MM.1S (cell line): ENCODE measurements at regions not wholly inside any gene's neighbourhood (a gene's known extent, or its start where the extent isn't known, plus 50 kb on each side); places are given as distances from the start of the nearest gene placed in this dataset.

Experiments
- DNase-seq: peaks from one replicate; pipeline ENCODE4 v3.0.0-alpha.2; 2015
- H2AFZ ChIP-seq: fragments of 300-600 bp; sonication (generic); 2 replicates; pipeline ENCODE4 v1.6.0; 2016; ENCODE audit warnings: antibody characterized with exemption, low read length
- H3F3A ChIP-seq: fragments of 300-600 bp; sonication (generic); 2 replicates; pipeline ENCODE4 v1.6.1; 2016; ENCODE audit warnings: mild to moderate bottlenecking, antibody characterized with exemption, low read length, moderate library complexity, mixed read lengths; ENCODE audit not compliant: insufficient read depth
- H3K27ac ChIP-seq: fragments of 300-600 bp; sonication (generic); 2 replicates; pipeline ENCODE4 v1.5.1; 2016; ENCODE audit warnings: mild to moderate bottlenecking, low read length
- H3K27me3 ChIP-seq: fragments of 300-600 bp; sonication (generic); replicated peaks from 2 replicates; pipeline ENCODE4 v1.6.0; 2016; ENCODE audit warnings: low read length; ENCODE audit not compliant: insufficient read depth
- H3K36me3 ChIP-seq: fragments of 300-600 bp; sonication (generic); replicated peaks from 2 replicates; pipeline ENCODE4 v1.6.1; 2016; ENCODE audit warnings: mild to moderate bottlenecking, low read length, mixed read lengths; ENCODE audit not compliant: insufficient read depth
- H3K4me1 ChIP-seq: fragments of 300-600 bp; sonication (generic); 2 replicates; pipeline ENCODE4 v1.6.1; 2016; ENCODE audit warnings: low read length, mixed read lengths
- H3K4me2 ChIP-seq: fragments of 300-600 bp; sonication (generic); 2 replicates; pipeline ENCODE4 v1.6.0; 2016; ENCODE audit warnings: low read depth, low read length
- H3K4me3 ChIP-seq: fragments of 300-600 bp; sonication (generic); 2 replicates; pipeline ENCODE4 v1.5.1; 2016; ENCODE audit warnings: low read length, mixed read lengths
- H3K79me2 ChIP-seq: fragments of 300-600 bp; sonication (generic); 2 replicates; pipeline ENCODE4 v1.6.1; 2016; ENCODE audit warnings: mixed run types, low read length, mixed read lengths
- H3K9ac ChIP-seq: fragments of 300-600 bp; sonication (generic); 2 replicates; pipeline ENCODE4 v1.6.1; 2016; ENCODE audit warnings: low read length, mixed read lengths
- H3K9me2 ChIP-seq: fragments of 300-600 bp; sonication (generic); replicated peaks from 2 replicates; pipeline ENCODE4 v1.6.1; 2016; ENCODE audit warnings: mild to moderate bottlenecking, low read length, mixed read lengths; ENCODE audit not compliant: insufficient read depth
- H3K9me3 ChIP-seq: fragments of 300-600 bp; sonication (generic); replicated peaks from 2 replicates; pipeline ENCODE4 v1.6.1; 2016; ENCODE audit warnings: mild to moderate bottlenecking, low read length, mixed read lengths; ENCODE audit not compliant: insufficient read depth
- H4K20me1 ChIP-seq: fragments of 300-600 bp; sonication (generic); 2 replicates; pipeline ENCODE4 v1.6.1; 2016; ENCODE audit warnings: mild to moderate bottlenecking, low read length, moderate library complexity, mixed read lengths; ENCODE audit not compliant: insufficient read depth
- CTCF ChIP-seq: fragments of 300-600 bp; sonication (generic); IDR thresholded peaks from 2 replicates; pipeline ENCODE4 v1.5.1; 2016; ENCODE audit warnings: antibody characterized with exemption, low read length, mixed read lengths
- EZH2 ChIP-seq: fragments of 300-600 bp; sonication (generic); optimal IDR thresholded peaks from 2 replicates; pipeline ENCODE3; 2017; ENCODE audit warnings: low read depth, mild to moderate bottlenecking, antibody characterized with exemption, low read length, mixed read lengths
- EZH2phosphoT487 ChIP-seq: fragments of 300-600 bp; sonication (generic); IDR thresholded peaks from 2 replicates; pipeline ENCODE4 v1.6.1; 2018; ENCODE audit warnings: antibody characterized with exemption, low read length

- H3K9ac ChIP-seq, result no peak overlapping the region
These were observed 60.6 kb upstream of the CCN6 start for GRCh38 chr6:111993342-111993741.

GRCh38 chr6:111994791-111995190 is 59.1 kb upstream of the CCN6 start:
- H3F3A ChIP-seq, result no peaks in the 10 kb centered on the region
- H2AFZ ChIP-seq, result no peak overlapping the region
- no peak for TF ChIP-seq EZH2
- no peak for TF ChIP-seq EZH2phosphoT487
- TF ChIP-seq CTCF, result no peak
- H3K27me3 ChIP-seq, result no peaks in the 10 kb centered on the region
- H3K4me2 ChIP-seq, result no peak overlapping the region
- peaks cover 14% of the 10 kb centered on the region; the same call in 1 of the 2 replicates for H3K4me1 ChIP-seq
- H3K9ac ChIP-seq, result no peak overlapping the region
- H3K9me3 ChIP-seq, result no peaks in the 10 kb centered on the region
- H3K27ac ChIP-seq, result no peak overlapping the region
- DNase-seq, result no peak
- no peak overlapping the region for H3K4me3 ChIP-seq
- H4K20me1 ChIP-seq, result no peaks in the 10 kb centered on the region
- H3K9me2 ChIP-seq, result no peaks in the 10 kb centered on the region
- H3K36me3 ChIP-seq, result no peaks in the 10 kb centered on the region
- H3K79me2 ChIP-seq, result no peaks in the 10 kb centered on the region

More at GRCh38 chr6:111993342-111993741, 60.6 kb upstream of the CCN6 start:
- no peak for DNase-seq
- TF ChIP-seq EZH2 (no peak), CTCF (no peak), EZH2phosphoT487 (no peak)
- Histone ChIP-seq H3K36me3 (no peaks in the 10 kb centered on the region), H3K79me2 (no peaks in the 10 kb centered on the region), H4K20me1 (no peaks in the 10 kb centered on the region), H3K27me3 (no peaks in the 10 kb centered on the region), H3K27ac (no peak overlapping the region), H3K9me3 (no peaks in the 10 kb centered on the region), H2AFZ (no peak overlapping the region), H3K4me1 (peaks cover 17% of the 10 kb centered on the region; the same call in 1 of the 2 replicates), H3K4me2 (no peak overlapping the region), H3K9me2 (no peaks in the 10 kb centered on the region), H3F3A (no peaks in the 10 kb centered on the region), H3K4me3 (no peak overlapping the region)

GRCh38 chr6:111995404-111995803 is 58.5 kb upstream of the CCN6 start:
- Histone ChIP-seq H3K27ac (no peak overlapping the region), H3K79me2 (no peaks in the 10 kb centered on the region), H3K4me1 (peaks cover 8% of the 10 kb centered on the region; the same call in 1 of the 2 replicates), H3K27me3 (no peaks in the 10 kb centered on the region), H3F3A (no peaks in the 10 kb centered on the region), H3K9ac (no peak overlapping the region), H3K36me3 (no peaks in the 10 kb centered on the region), H4K20me1 (no peaks in the 10 kb centered on the region), H3K9me2 (no peaks in the 10 kb centered on the region), H2AFZ (no peak overlapping the region), H3K4me3 (no peak overlapping the region), H3K9me3 (no peaks in the 10 kb centered on the region), H3K4me2 (no peak overlapping the region)
- no peak for DNase-seq
- no peak for TF ChIP-seq EZH2phosphoT487

GRCh38 chr6:111996144-111996865 is 57.6 kb upstream of the CCN6 start:
- H2AFZ ChIP-seq, result no peak overlapping the region
- no peaks in the 10 kb centered on the region for H4K20me1 ChIP-seq
- H3K4me1 ChIP-seq, result peaks cover 5% of the 10 kb centered on the region; the same call in 1 of the 2 replicates
- peak overlapping the region; percentile 61; the same call in 1 of the 2 replicates for H3K4me2 ChIP-seq
- TF ChIP-seq EZH2, result no peak
- TF ChIP-seq EZH2phosphoT487, result no peak
- no peak for TF ChIP-seq CTCF
- no peaks in the 10 kb centered on the region for H3K36me3 ChIP-seq
- H3K27ac ChIP-seq, result no peak overlapping the region
- no peak overlapping the region for H3K9ac ChIP-seq
- H3K9me3 ChIP-seq, result no peaks in the 10 kb centered on the region
- DNase-seq, result no peak
- no peaks in the 10 kb centered on the region for H3F3A ChIP-seq
- H3K27me3 ChIP-seq, result no peaks in the 10 kb centered on the region
- H3K4me3 ChIP-seq, result no peak overlapping the region
- no peaks in the 10 kb centered on the region for H3K79me2 ChIP-seq
- H3K9me2 ChIP-seq, result no peaks in the 10 kb centered on the region
